GM21423 (cell line): ENCODE measurements at regions not wholly inside any gene's neighbourhood (a gene's known extent, or its start where the extent isn't known, plus 50 kb on each side); places are given as distances from the start of the nearest gene placed in this dataset.
"Not testable (repeated sequence)": the region's sequence is repeated elsewhere in the genome, so short reads cannot be mapped to it uniquely, and the experiment has no call there.

Experiments used
- ATAC-seq: cut with Tn5 transposase; IDR thresholded peaks from one replicate; pipeline ENCODE4 v1.9.1; 2021; ENCODE audit warnings: mild to moderate bottlenecking, moderate library complexity; ENCODE audit not compliant: unreplicated experiment

GRCh38 chr11:96681019-96681716 is 291.4 kb downstream of the JRKL start:
- ATAC-seq = no peak

GRCh38 chr11:96694338-96694737 is 304.5 kb downstream of the JRKL start:
- ATAC-seq = no peak

GRCh38 chr11:96696731-96697130 is 306.9 kb downstream of the JRKL start:
- no peak for ATAC-seq

GRCh38 chr11:96697466-96697865 is 307.7 kb downstream of the JRKL start:
- no peak for ATAC-seq

GRCh38 chr11:96704847-96705246 is 315.0 kb downstream of the JRKL start:
- ATAC-seq = no peak

- ATAC-seq = no peak
Observed at GRCh38 chr11:96706761-96707160, 316.9 kb downstream of the JRKL start.

- no peak for ATAC-seq
Observed at GRCh38 chr11:96707273-96707672, 317.5 kb downstream of the JRKL start.

GRCh38 chr11:96708219-96708878 is 318.5 kb downstream of the JRKL start:
- ATAC-seq = no peak

- no peak for ATAC-seq
Observed at GRCh38 chr11:96713301-96713700, 323.5 kb downstream of the JRKL start.

GRCh38 chr11:96714689-96715088 is 324.9 kb downstream of the JRKL start:
- ATAC-seq = no peak

GRCh38 chr11:96715208-96715607 is 325.4 kb downstream of the JRKL start:
- no peak for ATAC-seq

- no peak for ATAC-seq
Observed at GRCh38 chr11:96736601-96737000, 346.8 kb downstream of the JRKL start.

- ATAC-seq = no peak
Observed at GRCh38 chr11:96738311-96738710, 348.5 kb downstream of the JRKL start.

- no peak for ATAC-seq
Observed at GRCh38 chr11:96741068-96741467, 351.3 kb downstream of the JRKL start.

GRCh38 chr11:96744697-96745096 is 354.9 kb downstream of the JRKL start:
- no peak for ATAC-seq

GRCh38 chr11:96748639-96749370 is 359.0 kb downstream of the JRKL start:
- no peak for ATAC-seq

- ATAC-seq = not testable (repeated sequence)
Observed at GRCh38 chr11:96751807-96752206, 362.0 kb downstream of the JRKL start.

GRCh38 chr11:96752221-96752620 is 362.4 kb downstream of the JRKL start:
- no peak for ATAC-seq

GRCh38 chr11:96753997-96754396 is 364.2 kb downstream of the JRKL start:
- ATAC-seq = no peak

GRCh38 chr11:96755209-96755608 is 365.4 kb downstream of the JRKL start:
- no peak for ATAC-seq

- no peak for ATAC-seq
Observed at GRCh38 chr11:96755752-96756151, 365.9 kb downstream of the JRKL start.

GRCh38 chr11:96758957-96759356 is 369.1 kb downstream of the JRKL start:
- ATAC-seq = no peak
